OCI-LY1 (cell line): ENCODE measurements at regions not wholly inside any gene's neighbourhood (a gene's known extent, or its start where the extent isn't known, plus 50 kb on each side); places are given as distances from the start of the nearest gene placed in this dataset.

Experiments
- CTCF ChIP-seq: fragments of 200-600 bp; sonication (generic), shearing (Covaris generic); IDR thresholded peaks from 2 replicates; pipeline ENCODE4 v1.5.1; 2017; ENCODE audit warnings: mild to moderate bottlenecking, antibody characterized with exemption, low read length, moderate library complexity, mixed read lengths
- EZH2 ChIP-seq: fragments of 200-600 bp; sonication (generic), shearing (Covaris generic); IDR thresholded peaks from 2 replicates; pipeline ENCODE4 v1.8.0; 2017; ENCODE audit warnings: borderline replicate concordance, mixed run types, mild to moderate bottlenecking, antibody characterized with exemption, low read length, moderate library complexity, mixed read lengths

GRCh38 chr13:67390462-67391086 is 160.4 kb upstream of the PCDH9 start:
- TF ChIP-seq CTCF (no peak), EZH2 (no peak)
